VCaP (cell line): ENCODE measurements at regions not wholly inside any gene's neighbourhood (a gene's known extent, or its start where the extent isn't known, plus 50 kb on each side); places are given as distances from the start of the nearest gene placed in this dataset.

Experiments
- H3K27ac ChIP-seq: fragments of 450-650 bp; 2 replicates; pipeline ENCODE4 v1.5.1; 2017
- CTCF ChIP-seq: fragments of 450-650 bp; conservative IDR thresholded peaks from 2 replicates; pipeline ENCODE4 v1.5.1; 2017; ENCODE audit warnings: mild to moderate bottlenecking, moderate library complexity

- H3K27ac ChIP-seq: peak overlapping the region; percentile 22; the same call in 1 of the 2 replicates
- TF ChIP-seq CTCF: no peak
These were observed 1444.0 kb upstream of the PCDH7 start for GRCh38 chr4:29276150-29276549.

- no peak overlapping the region for H3K27ac ChIP-seq
- no peak for TF ChIP-seq CTCF
These were observed 1442.8 kb upstream of the PCDH7 start for GRCh38 chr4:29277381-29277780.

- H3K27ac ChIP-seq: no peak overlapping the region
- no peak for TF ChIP-seq CTCF
These were observed 1441.6 kb upstream of the PCDH7 start for GRCh38 chr4:29278585-29278984.

- no peak overlapping the region for H3K27ac ChIP-seq
- no peak for TF ChIP-seq CTCF
These were observed 1431.1 kb upstream of the PCDH7 start for GRCh38 chr4:29289118-29289517.

- no peak for TF ChIP-seq CTCF
- no peak overlapping the region for H3K27ac ChIP-seq
These were observed 1424.9 kb upstream of the PCDH7 start for GRCh38 chr4:29295280-29295679.

GRCh38 chr4:29304595-29304994 is 1415.6 kb upstream of the PCDH7 start:
- TF ChIP-seq CTCF: no peak
- no peak overlapping the region for H3K27ac ChIP-seq

GRCh38 chr4:29307256-29307655 is 1412.9 kb upstream of the PCDH7 start:
- H3K27ac ChIP-seq: no peak overlapping the region
- no peak for TF ChIP-seq CTCF

GRCh38 chr4:29307755-29308154 is 1412.4 kb upstream of the PCDH7 start:
- TF ChIP-seq CTCF: no peak
- H3K27ac ChIP-seq: no peak overlapping the region
